IMR-90 (cell line): ENCODE measurements at regions not wholly inside any gene's neighbourhood (a gene's known extent, or its start where the extent isn't known, plus 50 kb on each side); places are given as distances from the start of the nearest gene placed in this dataset.

ENCODE experiments used
- CEBPB ChIP-seq: IDR thresholded peaks from 2 replicates; pipeline ENCODE4 v1.6.1; 2012; ENCODE audit warnings: low read depth, low read length, improper control_type of control experiment
- CHD1 ChIP-seq: IDR thresholded peaks from 2 replicates; pipeline ENCODE4 v1.6.1; 2012; ENCODE audit warnings: low read depth, low read length, improper control_type of control experiment
- CTCF ChIP-seq: conservative IDR thresholded peaks from 2 replicates; pipeline ENCODE4 v1.5.1; 2012; ENCODE audit warnings: mild to moderate bottlenecking, low read depth, low read length, improper control_type of control experiment
- ELK1 ChIP-seq: fragments of 150-350 bp; IDR thresholded peaks from 2 replicates; pipeline ENCODE4 v1.6.1; 2016; ENCODE audit warnings: low read depth, mild to moderate bottlenecking, low read length, moderate library complexity, borderline replicate concordance
- FOS ChIP-seq: fragments of 150-350 bp; IDR thresholded peaks from 2 replicates; pipeline ENCODE4 v1.6.1; 2016; ENCODE audit warnings: low read depth, low read length
- MAFK ChIP-seq: IDR thresholded peaks from 2 replicates; pipeline ENCODE4 v1.6.1; 2012; ENCODE audit warnings: low read depth, low read length, improper control_type of control experiment
- MAZ ChIP-seq: IDR thresholded peaks from 2 replicates; pipeline ENCODE4 v1.6.1; 2012; ENCODE audit warnings: low read depth, mild to moderate bottlenecking, low read length, improper control_type of control experiment, moderate library complexity, borderline replicate concordance
- MXI1 ChIP-seq: IDR thresholded peaks from 2 replicates; pipeline ENCODE4 v1.6.1; 2012; ENCODE audit warnings: low read depth, mild to moderate bottlenecking, low read length, moderate library complexity, borderline replicate concordance
- NFE2L2 ChIP-seq: fragments of 150-350 bp; IDR thresholded peaks from 2 replicates; pipeline ENCODE4 v1.6.1; 2016; ENCODE audit warnings: low read depth, mild to moderate bottlenecking, low read length
- POLR2A ChIP-seq: IDR thresholded peaks from 2 replicates; pipeline ENCODE4 v1.6.1; 2012; ENCODE audit warnings: mild to moderate bottlenecking, low read depth, low read length
- RAD21 ChIP-seq: IDR thresholded peaks from 2 replicates; pipeline ENCODE4 v1.6.1; 2012; ENCODE audit warnings: low read length, improper control_type of control experiment
- RFX5 ChIP-seq: IDR thresholded peaks from 2 replicates; pipeline ENCODE4 v1.8.0; 2012; ENCODE audit warnings: low read depth, mild to moderate bottlenecking, low read length, moderate library complexity
- SMC3 ChIP-seq: fragments of 150-350 bp; IDR thresholded peaks from 2 replicates; pipeline ENCODE4 v1.6.1; 2016; ENCODE audit warnings: low read depth, mild to moderate bottlenecking, antibody characterized with exemption, low read length, moderate library complexity
- USF2 ChIP-seq: fragments of 150-350 bp; IDR thresholded peaks from 2 replicates; pipeline ENCODE4 v1.6.1; 2017; ENCODE audit warnings: mild to moderate bottlenecking, antibody characterized with exemption, low read length, low read depth

GRCh38 chr1:238562341-238562740 lies 671.6 kb upstream of the ZP4 start:
- TF ChIP-seq CTCF (no peak), RAD21 (no peak), MAFK (0 out of 2 replicates have a peak, but pooled peaks have one; percentile 4), POLR2A (no peak), MXI1 (no peak), MAZ (no peak), NFE2L2 (no peak), USF2 (no peak), CEBPB (no peak), CHD1 (no peak), SMC3 (no peak), FOS (no peak), RFX5 (no peak), ELK1 (no peak)
